ENCODE measurements at regions not wholly inside any gene's neighbourhood (a gene's known extent, or its start where the extent isn't known, plus 50 kb on each side); places are given as distances from the start of the nearest gene placed in this dataset.

DNA sequence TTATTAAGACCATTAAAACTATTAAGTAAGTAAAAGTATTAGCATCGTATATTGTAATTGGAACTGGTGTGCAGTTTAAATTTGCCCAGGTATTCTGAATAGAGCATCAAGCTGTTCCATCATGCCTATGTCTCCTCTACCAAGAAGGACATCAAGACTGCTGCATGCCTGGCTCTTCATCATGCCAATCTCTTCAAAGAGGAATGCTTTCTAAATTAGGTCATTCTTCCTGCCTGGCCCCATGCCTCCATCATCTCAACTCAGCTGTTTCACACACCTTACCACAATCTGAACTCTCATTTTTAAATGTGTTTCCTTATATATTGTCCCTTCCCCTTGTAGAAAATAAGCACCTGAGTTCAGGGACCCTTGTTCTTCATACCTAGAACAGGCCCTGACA is 270.5 kb upstream of the PPARGC1A start:
- peaks cover 2% of the 10 kb centered on the region for H3K36me3 Mint-ChIP-seq (ENCODE audit: unreplicated experiment)
- H3K4me3 Mint-ChIP-seq (ENCODE audit: unreplicated experiment) = no peak overlapping the region
- peaks cover 8% of the 10 kb centered on the region for H3K4me1 Mint-ChIP-seq (ENCODE audit: unreplicated experiment)
- H3K27ac Mint-ChIP-seq (ENCODE audit: unreplicated experiment) = no peak overlapping the region
- peaks cover 15% of the 10 kb centered on the region for H3K27me3 Mint-ChIP-seq (ENCODE audit: unreplicated experiment)
- no peak for DNase-seq (ENCODE audit: extremely low spot score, unreplicated experiment)
- TF ChIP-seq, protein P1, sequence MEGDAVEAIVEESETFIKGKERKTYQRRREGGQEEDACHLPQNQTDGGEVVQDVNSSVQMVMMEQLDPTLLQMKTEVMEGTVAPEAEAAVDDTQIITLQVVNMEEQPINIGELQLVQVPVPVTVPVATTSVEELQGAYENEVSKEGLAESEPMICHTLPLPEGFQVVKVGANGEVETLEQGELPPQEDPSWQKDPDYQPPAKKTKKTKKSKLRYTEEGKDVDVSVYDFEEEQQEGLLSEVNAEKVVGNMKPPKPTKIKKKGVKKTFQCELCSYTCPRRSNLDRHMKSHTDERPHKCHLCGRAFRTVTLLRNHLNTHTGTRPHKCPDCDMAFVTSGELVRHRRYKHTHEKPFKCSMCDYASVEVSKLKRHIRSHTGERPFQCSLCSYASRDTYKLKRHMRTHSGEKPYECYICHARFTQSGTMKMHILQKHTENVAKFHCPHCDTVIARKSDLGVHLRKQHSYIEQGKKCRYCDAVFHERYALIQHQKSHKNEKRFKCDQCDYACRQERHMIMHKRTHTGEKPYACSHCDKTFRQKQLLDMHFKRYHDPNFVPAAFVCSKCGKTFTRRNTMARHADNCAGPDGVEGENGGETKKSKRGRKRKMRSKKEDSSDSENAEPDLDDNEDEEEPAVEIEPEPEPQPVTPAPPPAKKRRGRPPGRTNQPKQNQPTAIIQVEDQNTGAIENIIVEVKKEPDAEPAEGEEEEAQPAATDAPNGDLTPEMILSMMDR (IDR thresholded peaks at IDR 0.05) = no peak
- H3K9me3 Mint-ChIP-seq (ENCODE audit: unreplicated experiment) = no peaks in the 10 kb centered on the region

DNA sequence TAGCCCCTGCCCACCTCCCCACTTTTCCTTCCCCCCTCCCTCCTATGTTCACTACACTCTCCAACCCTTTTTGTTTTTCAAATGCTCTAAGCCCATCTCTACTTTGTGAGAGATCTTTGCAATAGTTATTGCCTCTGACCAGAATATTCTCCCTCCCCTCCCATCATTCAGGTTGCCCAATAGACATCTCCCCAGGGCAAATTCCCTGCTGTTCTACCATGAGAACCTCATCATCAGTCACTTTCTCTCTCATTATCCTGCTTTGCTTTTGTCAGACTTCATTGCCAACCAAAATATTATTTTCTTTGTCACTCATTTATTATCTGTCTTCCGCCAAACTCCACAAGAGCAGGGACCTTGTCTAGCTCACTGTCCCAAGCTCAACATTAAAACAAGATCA is 268.2 kb upstream of the PPARGC1A start:
- peaks cover 26% of the 10 kb centered on the region for H3K27me3 Mint-ChIP-seq (ENCODE audit: unreplicated experiment)
- no peaks in the 10 kb centered on the region for H3K9me3 Mint-ChIP-seq (ENCODE audit: unreplicated experiment)
- H3K27ac Mint-ChIP-seq (ENCODE audit: unreplicated experiment) = no peak overlapping the region
- DNase-seq (ENCODE audit: extremely low spot score, unreplicated experiment) = no peak
- no peak overlapping the region for H3K4me3 Mint-ChIP-seq (ENCODE audit: unreplicated experiment)
- H3K36me3 Mint-ChIP-seq (ENCODE audit: unreplicated experiment) = peaks cover 4% of the 10 kb centered on the region
- peaks cover 8% of the 10 kb centered on the region for H3K4me1 Mint-ChIP-seq (ENCODE audit: unreplicated experiment)
- TF ChIP-seq, protein P1 (IDR thresholded peaks at IDR 0.05) = no peak

DNA sequence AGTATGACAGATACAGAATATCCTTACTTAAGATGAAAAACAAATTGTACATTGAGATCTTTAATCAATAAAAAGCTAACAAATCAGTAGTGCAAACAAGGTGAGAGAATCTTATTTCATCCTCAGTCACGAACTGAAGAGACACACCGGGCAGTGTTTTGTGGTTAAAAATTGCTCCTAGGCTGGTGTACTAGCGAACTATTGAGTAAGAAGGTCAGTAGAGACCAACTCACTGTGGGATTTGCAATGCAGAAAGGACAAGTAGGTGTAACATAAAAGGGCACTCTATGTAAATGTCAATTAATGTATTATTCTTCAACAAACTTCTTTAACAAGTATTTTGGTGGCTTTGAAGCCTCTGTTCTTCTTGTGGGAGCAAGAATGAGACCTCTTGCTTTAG is 260.2 kb upstream of the PPARGC1A start:
- H3K27me3 Mint-ChIP-seq (ENCODE audit: unreplicated experiment) = peaks cover 49% of the 10 kb centered on the region

DNA sequence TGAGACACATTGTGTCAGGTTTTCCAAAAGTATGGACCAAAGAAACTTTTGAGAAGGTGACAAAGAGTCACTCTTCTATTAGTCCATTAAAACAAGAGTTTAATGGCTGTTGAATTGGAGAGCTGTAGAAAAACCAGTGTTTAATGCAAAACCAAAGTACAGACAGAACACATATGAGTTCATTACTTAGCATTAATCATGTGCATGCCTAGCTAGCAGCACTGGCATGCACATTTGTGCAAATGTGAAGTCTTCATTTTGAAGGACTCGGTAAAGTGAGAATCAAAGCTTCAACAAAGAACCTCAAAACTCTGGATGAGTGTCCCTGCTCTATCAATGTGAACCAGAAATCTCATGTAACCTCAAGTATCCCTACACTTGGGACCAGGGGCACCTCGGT is 256.3 kb upstream of the PPARGC1A start:
- Mint-ChIP-seq H3K4me1 (ENCODE audit: unreplicated experiment) (peaks cover 6% of the 10 kb centered on the region), H3K27me3 (ENCODE audit: unreplicated experiment) (peaks cover 26% of the 10 kb centered on the region), H3K27ac (ENCODE audit: unreplicated experiment) (no peak overlapping the region), H3K36me3 (ENCODE audit: unreplicated experiment) (no peaks in the 10 kb centered on the region), H3K4me3 (ENCODE audit: unreplicated experiment) (no peak overlapping the region), H3K9me3 (ENCODE audit: unreplicated experiment) (no peaks in the 10 kb centered on the region)
- DNase-seq (ENCODE audit: extremely low spot score, unreplicated experiment) = no peak
- TF ChIP-seq, protein P1 (IDR thresholded peaks at IDR 0.05) = no peak

More for the DNA sequence above, 260.2 kb upstream of the PPARGC1A start:
- Mint-ChIP-seq H3K27ac (ENCODE audit: unreplicated experiment) (no peak overlapping the region), H3K4me3 (ENCODE audit: unreplicated experiment) (no peak overlapping the region), H3K4me1 (ENCODE audit: unreplicated experiment) (no peaks in the 10 kb centered on the region), H3K36me3 (ENCODE audit: unreplicated experiment) (peaks cover 2% of the 10 kb centered on the region), H3K9me3 (ENCODE audit: unreplicated experiment) (no peaks in the 10 kb centered on the region)
- no peak for DNase-seq (ENCODE audit: extremely low spot score, unreplicated experiment)
- TF ChIP-seq, protein P1 (IDR thresholded peaks at IDR 0.05) = no peak

DNA sequence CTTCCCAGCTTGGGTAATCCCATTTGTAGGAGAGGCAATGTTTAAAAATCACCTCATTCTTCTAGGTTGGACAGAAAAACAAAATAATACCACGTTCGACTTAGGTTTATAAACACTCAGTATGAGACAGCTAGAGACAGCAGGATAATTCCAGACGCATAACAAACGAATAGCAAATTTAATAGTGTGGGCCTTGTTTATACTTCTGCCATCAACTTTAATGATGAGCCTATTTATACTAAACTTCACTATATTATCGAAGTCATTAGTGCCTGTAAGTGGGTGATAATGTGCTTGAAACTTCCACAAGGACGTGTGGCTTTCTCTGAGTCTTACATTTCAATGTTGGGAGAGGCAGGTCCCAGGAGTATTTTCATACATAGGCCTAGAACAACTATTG is 255.7 kb upstream of the PPARGC1A start:
- no peak for DNase-seq (ENCODE audit: extremely low spot score, unreplicated experiment)
- Mint-ChIP-seq H3K4me1 (ENCODE audit: unreplicated experiment) (peaks cover 6% of the 10 kb centered on the region), H3K27me3 (ENCODE audit: unreplicated experiment) (peaks cover 21% of the 10 kb centered on the region), H3K4me3 (ENCODE audit: unreplicated experiment) (no peak overlapping the region), H3K9me3 (ENCODE audit: unreplicated experiment) (no peaks in the 10 kb centered on the region), H3K27ac (ENCODE audit: unreplicated experiment) (no peak overlapping the region), H3K36me3 (ENCODE audit: unreplicated experiment) (no peaks in the 10 kb centered on the region)
- TF ChIP-seq, protein P1 (IDR thresholded peaks at IDR 0.05) = no peak

Measured in osteocyte (in vitro differentiated cells).